IMR-90 (cell line): ENCODE measurements at regions not wholly inside any gene's neighbourhood (a gene's known extent, or its start where the extent isn't known, plus 50 kb on each side); places are given as distances from the start of the nearest gene placed in this dataset.

Source experiments
- BHLHE40 ChIP-seq: fragments of 150-350 bp; IDR thresholded peaks from 2 replicates; pipeline ENCODE4 v1.6.1; 2016; ENCODE audit warnings: mild to moderate bottlenecking, low read depth, low read length
- CEBPB ChIP-seq: IDR thresholded peaks from 2 replicates; pipeline ENCODE4 v1.6.1; 2012; ENCODE audit warnings: low read depth, low read length, improper control_type of control experiment
- CTCF ChIP-seq: conservative IDR thresholded peaks from 2 replicates; pipeline ENCODE4 v1.5.1; 2012; ENCODE audit warnings: mild to moderate bottlenecking, low read depth, low read length, improper control_type of control experiment
- ELK1 ChIP-seq: fragments of 150-350 bp; IDR thresholded peaks from 2 replicates; pipeline ENCODE4 v1.6.1; 2016; ENCODE audit warnings: low read depth, mild to moderate bottlenecking, low read length, moderate library complexity, borderline replicate concordance
- FOS ChIP-seq: fragments of 150-350 bp; IDR thresholded peaks from 2 replicates; pipeline ENCODE4 v1.6.1; 2016; ENCODE audit warnings: low read depth, low read length
- MAFK ChIP-seq: IDR thresholded peaks from 2 replicates; pipeline ENCODE4 v1.6.1; 2012; ENCODE audit warnings: low read depth, low read length, improper control_type of control experiment
- POLR2A ChIP-seq: IDR thresholded peaks from 2 replicates; pipeline ENCODE4 v1.6.1; 2012; ENCODE audit warnings: mild to moderate bottlenecking, low read depth, low read length
- RAD21 ChIP-seq: IDR thresholded peaks from 2 replicates; pipeline ENCODE4 v1.6.1; 2012; ENCODE audit warnings: low read length, improper control_type of control experiment
- RFX5 ChIP-seq: IDR thresholded peaks from 2 replicates; pipeline ENCODE4 v1.8.0; 2012; ENCODE audit warnings: low read depth, mild to moderate bottlenecking, low read length, moderate library complexity

- TF ChIP-seq CTCF: no peak
- no peak for TF ChIP-seq RFX5
- TF ChIP-seq ELK1: no peak
- no peak for TF ChIP-seq POLR2A
- TF ChIP-seq MAFK: no peak
- no peak for TF ChIP-seq BHLHE40
- no peak for TF ChIP-seq FOS
- no peak for TF ChIP-seq CEBPB
- no peak for TF ChIP-seq RAD21
These were observed 73.4 kb downstream of the GSC start for GRCh38 chr14:94696518-94696917.
